Inflammatory macrophage treated with lipopolysaccharide for 4 hours (primary cell): ENCODE measurements at regions not wholly inside any gene's neighbourhood (a gene's known extent, or its start where the extent isn't known, plus 50 kb on each side); places are given as distances from the start of the nearest gene placed in this dataset.
"Not testable (repeated sequence)": the region's sequence is repeated elsewhere in the genome, so short reads cannot be mapped to it uniquely, and the experiment has no call there.

Source experiments
- DNase-seq: peaks from one replicate; pipeline ENCODE4 v3.0.0-alpha.2; 2020

DNA sequence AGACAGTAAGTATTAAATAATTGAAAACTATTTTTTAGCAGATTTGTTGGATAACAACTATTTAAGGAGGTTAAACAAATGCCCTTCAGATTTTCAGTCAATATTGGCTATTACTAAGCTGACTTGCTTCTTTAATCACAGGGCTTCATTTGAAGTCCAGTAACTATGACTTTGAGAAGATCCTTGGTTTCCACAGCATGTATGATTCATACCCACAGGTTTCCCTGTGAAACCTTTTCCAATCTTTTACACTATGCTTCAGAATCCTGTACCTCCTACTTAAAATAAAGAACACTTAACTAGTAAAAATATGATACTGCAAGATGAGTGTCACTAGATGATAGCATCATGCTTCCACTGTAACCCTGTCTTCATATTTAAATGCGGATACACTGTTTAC lies 211.9 kb downstream of the SPATA31A1 start:
- DNase-seq: not testable (repeated sequence)

DNA sequence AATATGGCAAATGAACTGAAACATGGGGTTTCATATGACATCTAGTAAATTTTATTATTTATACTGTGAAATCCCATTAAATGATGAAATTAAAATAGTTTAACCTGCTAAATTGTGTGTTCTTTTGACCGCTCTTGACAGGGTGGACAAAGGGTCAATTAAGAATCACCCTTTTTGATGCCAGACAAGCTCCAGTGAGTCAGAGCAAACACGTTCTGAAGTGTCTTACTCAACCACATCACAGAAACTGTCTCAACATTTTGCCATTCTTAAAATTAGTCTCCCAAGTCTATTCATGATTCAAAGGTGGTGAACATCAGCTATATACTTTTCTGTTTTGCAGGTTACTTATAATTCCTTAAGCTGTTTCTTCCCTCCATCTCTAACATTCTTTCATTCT lies 213.4 kb downstream of the SPATA31A1 start:
- not testable (repeated sequence) for DNase-seq

DNA sequence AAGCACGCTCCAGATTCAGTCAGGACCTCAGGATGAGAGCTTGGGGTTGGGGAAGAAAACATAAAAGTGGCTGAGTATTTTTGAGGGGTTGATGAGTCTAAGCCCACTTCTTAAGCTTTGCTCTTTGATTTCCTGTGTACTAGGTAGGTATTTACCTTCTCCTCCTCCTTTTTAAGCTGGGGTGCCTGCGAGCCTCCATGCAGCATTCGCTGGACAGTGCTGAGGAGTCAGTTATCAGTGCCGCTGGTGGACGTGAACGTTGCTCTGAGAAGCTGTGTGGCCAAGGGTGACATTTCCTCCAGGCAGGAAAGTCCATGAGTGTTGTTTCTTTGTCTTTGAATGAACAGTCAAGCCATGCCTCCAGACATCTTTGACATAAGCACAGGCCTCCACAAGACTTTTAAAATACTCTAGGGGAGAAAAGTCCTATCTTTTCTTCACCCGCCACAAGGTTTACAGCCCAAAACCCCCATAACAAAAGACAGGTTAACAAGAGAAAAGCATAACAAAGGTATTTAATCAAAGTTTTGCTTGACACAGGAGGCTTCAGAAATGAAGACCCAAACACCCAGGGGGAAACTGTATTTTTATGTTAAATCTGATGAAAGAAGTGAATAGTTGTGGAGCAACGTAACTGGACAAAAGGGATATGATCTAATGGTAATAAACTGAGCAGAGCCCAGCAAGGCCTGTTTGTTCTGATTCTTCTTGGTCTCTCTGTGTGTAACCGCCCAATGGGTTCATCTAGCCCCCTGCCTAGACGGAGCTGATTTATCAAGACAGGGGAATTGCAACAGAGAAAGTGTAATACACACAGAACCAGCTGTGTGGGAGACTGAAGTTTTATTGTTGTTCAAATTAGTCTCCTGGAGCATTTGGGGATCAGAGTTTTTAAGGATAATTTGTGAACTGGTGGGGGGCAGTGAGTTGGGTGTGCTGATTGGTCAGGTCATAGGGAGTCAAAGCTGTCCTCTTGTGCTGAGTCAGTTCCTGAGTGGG lies 217.9 kb downstream of the SPATA31A1 start:
- not testable (repeated sequence) for DNase-seq

DNA sequence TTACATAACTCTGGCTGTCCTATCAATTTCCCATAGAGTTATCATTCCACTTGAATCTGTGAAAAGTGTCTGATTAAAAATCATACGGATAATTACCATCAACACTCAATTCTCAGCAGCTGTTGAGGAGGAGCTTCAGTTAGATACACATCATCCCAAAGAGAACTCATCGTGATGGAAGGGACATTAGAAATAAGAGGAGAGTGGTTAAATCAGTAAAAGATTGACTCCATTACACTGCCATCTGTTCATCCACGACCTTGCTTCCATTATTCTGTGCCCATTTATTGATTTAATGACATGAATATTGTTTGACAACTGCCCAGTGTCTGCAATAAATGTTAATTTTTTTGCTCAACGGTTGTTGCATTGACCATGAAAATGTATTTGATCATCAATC lies 223.5 kb downstream of the SPATA31A1 start:
- DNase-seq: not testable (repeated sequence)

DNA sequence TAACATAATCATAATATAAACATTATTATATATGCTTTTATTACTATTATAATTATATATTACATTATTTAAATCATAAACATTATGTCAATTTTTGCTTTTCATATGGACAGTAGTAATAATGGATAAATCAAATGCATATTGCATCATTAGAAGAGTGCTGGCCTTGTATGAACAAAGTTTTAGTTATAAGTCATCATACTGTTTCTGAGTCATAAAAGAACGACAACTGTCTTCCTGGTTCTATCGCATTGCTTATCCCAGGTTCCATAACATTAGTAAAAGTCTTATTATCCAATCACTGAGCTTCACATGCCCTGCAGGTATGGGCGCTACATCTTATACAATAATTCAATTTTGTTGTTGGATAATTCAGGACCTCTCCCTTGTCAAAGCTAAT lies 225.8 kb downstream of the SPATA31A1 start:
- not testable (repeated sequence) for DNase-seq

DNA sequence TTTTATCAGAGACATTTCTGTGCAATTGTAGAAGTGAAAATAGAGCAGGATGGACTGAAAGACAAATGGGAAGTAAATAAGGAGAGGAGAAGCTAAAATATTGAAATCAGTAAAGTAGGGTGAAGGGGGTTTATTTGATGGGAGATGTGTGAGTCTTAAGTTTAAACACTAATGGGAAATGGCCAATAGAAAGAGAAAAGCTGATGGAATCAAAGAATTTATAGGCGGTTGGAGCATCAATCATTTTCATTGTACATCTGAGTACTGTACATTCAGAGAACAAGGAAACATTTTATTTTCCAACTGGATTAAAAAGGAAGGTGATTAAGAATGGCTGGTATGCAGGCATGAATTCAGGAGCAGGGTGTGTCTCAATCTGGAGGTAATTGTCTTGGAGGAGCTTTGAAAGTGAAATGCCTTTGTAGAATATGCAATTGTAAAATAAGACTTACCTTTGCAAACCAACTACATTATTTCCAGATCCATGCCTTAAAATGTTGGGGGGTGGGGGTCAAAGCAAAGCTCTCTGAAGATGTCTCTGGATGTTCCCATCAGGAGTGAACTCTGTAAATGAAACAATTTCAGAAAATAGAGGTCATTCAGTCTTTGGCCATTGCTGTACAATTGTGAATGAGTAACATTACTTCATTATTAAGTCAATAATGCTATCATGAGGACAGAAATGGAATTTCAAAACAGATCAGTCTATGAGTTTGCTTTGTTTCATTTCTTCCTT lies 227.4 kb downstream of the SPATA31A1 start:
- DNase-seq: not testable (repeated sequence)

DNA sequence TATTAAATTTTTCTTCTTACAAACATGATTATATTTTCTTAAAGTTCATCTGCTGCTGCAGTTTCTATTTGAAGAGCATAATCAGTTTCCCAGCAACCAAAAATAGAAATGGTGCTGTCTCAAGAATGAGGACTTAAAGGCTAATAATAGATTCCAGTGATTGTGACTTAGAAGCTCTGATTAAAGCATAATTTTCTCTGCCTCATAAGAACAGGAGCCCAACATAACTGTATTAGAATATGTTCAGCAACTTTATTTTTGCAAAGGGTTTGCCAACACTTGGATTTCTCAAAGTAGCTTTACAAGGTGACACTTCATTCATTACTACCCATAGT lies 227.9 kb downstream of the SPATA31A1 start:
- not testable (repeated sequence) for DNase-seq

DNA sequence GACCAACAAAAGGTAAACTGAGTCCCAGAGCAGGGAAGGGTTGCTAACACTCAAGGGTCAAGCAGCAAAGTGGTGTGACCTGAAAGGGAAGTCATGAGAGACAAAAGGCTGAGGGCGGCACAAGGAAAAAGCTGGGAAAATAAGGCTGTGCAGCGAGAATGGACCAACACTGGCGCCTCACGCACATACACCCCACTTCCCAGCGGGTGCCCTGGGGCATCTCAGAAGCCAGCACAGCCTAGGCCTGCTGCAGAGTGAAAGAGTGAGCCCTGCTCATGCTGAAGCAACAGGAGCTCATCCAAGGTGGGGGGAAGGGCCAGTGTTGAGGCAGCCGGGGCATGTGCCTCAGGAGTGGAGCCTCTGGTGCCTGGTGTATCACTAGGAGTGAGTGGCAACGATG lies 229.8 kb downstream of the SPATA31A1 start:
- not testable (repeated sequence) for DNase-seq

DNA sequence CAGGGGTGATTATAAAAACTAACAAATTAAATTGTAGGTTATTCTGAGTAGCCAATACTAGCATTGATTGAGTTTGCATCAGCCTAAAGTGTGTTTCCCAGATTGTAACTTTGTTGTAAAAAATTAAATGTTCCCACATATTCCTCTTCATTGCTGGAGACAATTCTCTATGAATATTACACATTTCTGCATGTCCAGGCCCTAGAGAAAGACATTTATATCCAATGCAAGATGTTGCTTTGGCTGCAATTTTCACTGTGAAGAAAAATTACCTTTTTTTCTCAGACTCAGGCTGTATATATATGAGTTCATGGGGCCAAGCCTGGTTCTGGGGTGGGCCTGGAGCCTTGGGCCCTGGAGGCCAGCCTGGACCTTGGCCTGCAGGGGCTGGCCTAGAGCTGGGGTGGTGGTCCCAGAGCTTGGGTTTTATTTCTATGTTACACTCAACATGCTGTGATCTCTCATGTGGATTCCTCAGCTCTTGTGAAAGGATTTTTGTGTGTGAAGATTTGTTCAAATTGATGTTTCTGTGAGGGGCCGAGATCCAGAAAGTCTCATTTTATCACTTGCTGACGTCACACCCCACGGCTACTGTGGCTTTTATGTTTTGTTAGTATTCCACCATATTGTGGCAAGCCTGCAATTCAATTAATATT lies 232.5 kb downstream of the SPATA31A1 start:
- DNase-seq: no peak

DNA sequence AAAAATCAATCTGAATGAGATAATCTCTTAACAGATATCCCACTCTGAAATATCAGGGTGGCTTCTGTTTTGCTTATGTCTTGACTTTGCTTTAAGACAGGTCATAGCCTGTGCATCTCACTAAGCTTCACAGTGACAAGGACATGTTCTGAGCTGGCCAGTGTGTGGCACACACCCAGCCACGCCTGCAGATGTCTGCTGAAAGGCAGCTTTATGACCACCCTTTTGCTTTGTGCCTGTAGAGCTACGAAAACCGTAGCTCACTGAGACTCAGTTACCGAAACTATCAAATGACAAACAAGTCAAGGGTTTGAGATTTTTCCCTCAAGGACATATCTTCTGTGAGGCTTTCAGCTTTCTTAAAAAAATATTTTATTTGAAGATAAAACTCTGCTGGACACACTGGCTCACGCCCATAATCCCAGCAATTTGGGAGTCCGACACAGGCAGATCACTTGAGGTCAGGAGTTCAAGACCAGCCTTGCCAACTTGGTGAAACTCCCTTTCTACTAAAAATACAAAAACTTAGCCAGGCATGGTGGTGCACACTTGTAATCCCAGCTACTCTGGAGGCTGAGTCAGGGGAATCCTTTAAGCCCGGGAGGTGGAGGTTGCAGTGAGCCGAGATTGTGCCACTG lies 233.2 kb downstream of the SPATA31A1 start:
- no peak for DNase-seq

DNA sequence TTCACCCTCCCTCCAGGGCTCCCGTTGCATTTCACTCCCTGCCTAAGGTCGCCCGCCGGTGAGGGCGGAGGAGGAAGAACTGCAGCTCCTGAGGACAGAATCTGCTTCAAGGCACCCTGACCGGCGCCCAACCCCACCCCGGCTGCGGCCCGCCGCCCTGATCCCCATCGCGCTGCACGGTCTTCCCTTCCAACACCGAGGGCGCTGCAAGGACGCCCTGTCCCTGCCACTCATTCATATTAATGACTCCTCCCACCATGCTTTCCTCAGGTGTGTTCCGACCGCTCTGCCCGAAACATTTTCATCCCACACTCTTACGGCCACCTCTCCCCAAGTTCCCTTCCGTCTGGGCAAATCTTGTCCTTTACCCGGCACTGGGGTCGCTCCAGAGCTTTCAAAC lies 248.6 kb downstream of the SPATA31A1 start:
- DNase-seq: not testable (repeated sequence)

DNA sequence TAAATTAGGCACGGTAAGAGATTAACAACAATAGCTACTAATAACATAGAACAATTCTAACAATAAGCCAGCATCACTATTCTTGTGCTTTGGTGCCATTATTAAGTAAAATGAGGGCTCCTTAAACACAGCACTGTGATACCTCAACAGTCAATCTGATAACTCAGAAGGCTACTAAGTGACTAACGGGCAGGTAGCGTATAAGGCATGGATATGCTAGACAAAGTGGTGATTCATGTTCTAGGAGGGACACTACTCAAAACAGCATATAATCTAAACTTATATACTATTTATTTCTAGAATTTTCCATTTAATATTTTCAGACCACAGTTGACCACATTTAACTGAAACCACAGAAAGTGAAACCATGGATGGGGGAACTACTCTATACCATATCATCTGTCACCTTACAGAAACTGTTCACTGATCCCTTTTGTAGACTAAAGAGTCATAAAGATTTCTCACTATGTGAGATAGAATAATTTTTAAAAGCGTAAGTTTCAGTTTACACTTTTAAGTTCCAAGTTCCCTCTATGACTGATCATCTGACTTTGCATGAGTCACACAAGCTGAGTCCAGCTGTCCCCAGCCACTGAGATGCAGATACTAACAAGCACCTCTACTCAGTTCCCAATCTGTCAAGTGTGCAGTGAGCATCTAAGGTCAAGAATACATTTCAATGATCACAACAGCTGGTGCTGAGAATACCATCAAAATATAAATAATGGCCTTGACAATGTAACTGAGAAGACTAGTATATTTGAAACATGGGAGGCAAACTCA lies 256.2 kb downstream of the SPATA31A1 start:
- DNase-seq: not testable (repeated sequence)

DNA sequence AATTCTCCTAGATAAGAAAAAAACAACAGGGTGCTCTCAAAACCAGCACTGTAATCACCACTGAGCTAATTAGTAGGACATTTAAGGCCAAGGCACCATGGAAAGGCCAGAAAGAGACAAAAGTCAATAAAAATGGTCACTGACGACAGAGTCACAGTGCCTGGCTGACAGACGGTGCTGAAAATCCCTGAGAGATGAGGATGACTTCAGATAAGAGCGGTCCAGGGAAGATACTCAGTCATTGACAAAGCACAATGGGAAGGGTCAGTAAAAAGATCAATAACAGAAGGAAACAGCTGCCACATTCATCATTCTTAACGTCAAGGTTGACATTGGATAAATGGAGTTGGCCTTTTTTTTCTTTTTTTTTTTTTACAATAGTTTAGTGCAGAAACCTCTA lies 261.0 kb downstream of the SPATA31A1 start:
- not testable (repeated sequence) for DNase-seq

DNA sequence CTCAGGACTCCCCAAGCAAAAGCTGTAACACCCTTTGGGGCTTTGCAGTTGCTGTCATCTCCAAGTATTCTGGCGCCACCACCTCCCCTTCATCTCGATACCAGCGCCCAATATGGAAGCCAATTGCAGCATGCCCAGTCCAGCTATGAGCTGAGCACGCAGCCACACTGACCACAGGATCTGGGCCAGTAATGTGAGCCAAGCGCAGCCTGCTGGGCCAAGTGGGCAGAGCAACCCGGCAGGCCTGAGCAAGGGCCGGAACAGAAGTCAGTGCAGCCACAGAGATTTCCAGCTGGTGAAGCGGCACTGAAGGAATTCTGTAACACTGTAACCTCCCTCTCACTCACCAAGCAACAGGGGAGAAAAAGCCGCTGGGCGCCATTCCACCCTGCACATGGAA lies 268.6 kb downstream of the SPATA31A1 start:
- DNase-seq: not testable (repeated sequence)

DNA sequence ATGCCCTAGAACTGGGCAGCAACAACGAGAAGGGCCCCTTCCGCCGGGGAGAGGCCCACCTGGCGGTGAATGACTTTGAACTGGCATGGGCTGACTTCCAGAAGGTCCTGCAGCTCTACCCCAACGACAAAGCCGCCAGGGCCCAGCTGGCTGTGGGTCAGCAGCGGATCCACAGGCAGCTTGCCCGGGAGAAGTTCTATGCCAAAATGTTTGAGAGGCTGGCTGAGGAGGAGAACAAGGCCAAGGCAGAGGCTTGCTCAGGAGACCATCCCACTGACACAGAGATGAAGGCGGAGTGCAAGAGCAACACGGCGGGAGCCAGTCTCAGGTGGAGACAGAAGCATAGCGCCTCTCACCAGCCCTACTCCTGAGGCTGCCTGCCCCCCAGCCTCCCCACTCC lies 276.6 kb downstream of the SPATA31A1 start:
- not testable (repeated sequence) for DNase-seq

DNA sequence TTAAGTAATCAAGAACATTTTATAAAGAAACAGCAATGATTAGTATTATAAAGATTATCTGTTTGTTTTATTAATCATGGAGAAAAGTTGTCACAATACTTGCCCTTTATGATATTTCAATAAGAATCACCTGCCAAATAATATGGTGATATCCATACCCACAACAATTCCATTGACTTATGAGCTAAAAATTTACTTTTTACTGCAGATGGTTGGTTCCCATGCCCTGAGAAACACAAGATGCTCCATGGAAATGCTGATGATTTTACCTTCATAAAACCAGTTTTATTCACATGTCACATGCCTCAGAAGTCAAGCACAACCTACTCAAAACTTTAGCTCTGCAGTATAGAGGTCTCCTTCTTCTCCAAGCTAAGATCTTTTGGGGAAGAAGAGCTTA lies 293.6 kb downstream of the SPATA31A1 start:
- DNase-seq: not testable (repeated sequence)

DNA sequence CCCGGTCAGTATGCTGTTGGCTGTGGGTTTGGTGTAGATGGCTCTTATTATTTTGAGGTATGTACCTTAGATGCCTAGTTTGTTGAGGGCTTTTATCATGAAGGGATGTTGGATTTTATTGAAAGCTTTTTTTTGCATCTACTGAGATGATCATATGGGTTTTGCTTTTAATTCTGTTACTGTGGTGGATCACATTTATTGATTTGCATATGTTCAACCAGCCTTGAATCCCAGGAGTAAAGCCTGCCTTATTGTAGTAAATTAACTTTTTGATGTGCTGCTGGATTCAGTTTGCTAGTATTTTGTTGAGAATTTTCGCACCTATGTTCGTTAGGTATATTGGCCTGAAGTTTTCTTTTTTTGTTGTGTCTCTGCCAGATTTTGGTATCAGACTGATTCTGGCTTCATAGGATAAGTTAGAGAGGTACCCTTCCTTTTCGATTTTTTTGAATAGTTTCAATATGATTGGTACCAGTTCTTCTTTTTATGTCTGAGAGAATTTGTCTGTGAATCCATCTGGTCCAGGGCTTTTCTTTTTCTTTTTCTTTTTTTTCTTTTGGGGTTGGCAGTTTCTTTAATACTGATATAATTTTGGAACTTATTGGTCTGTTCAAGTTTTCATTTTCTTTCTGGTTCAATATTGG lies 301.6 kb downstream of the SPATA31A1 start:
- DNase-seq: not testable (repeated sequence)

DNA sequence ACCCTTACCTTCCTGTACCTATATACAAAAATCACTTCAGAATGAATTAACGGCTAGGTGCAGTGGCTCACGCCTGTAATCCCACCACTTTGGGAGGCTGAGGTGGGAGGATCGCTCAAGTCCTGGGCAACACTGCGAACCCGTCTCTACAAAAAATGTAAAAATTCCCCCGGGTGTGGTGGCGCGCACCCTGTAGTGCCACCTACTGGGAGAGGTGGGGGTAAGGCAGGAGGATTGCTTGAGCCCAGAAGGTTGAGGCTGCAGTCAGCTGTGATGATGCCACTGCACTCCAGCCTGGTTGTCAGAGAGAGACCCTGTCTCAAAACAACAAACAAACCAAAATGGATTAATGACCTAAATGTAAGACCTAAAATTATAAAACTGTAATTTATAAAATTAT lies 307.6 kb downstream of the SPATA31A1 start:
- not testable (repeated sequence) for DNase-seq

DNA sequence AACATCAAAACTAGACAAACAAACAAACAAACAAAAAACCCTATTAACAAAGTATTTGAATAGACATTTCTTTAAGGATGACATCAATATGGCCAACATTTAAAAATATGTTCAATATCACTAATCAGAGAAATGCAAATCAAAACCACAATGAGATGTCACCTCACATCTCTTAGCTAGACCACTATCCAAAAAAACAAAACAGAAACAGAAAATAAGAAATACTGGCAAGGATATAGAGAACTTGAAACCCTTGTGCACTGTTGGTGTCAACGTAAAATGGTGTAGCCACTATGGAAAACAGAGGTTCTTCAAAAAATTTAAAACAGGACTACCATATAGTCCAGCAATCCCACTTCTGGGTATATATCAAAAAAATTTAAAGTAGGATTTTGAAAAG lies 308.2 kb downstream of the SPATA31A1 start:
- DNase-seq: not testable (repeated sequence)

DNA sequence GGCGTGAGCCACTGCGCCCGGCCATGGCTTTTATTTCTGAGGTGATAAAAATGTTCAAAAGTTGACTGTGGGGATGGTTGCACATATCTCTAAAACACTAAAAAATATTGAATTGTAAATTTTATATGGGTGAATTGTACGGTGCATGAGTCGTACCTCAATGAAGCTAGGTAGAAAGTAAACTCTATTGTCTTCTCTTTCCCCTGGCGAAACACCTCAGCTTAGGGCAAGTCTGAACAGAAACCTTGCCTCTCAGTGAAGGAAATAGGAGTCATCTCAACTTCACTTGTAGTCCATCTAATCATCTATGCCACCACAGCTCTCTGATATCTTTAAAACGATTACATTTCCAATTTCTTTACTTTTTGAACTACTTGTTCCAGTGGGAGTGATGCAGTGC lies 309.6 kb downstream of the SPATA31A1 start:
- not testable (repeated sequence) for DNase-seq

DNA sequence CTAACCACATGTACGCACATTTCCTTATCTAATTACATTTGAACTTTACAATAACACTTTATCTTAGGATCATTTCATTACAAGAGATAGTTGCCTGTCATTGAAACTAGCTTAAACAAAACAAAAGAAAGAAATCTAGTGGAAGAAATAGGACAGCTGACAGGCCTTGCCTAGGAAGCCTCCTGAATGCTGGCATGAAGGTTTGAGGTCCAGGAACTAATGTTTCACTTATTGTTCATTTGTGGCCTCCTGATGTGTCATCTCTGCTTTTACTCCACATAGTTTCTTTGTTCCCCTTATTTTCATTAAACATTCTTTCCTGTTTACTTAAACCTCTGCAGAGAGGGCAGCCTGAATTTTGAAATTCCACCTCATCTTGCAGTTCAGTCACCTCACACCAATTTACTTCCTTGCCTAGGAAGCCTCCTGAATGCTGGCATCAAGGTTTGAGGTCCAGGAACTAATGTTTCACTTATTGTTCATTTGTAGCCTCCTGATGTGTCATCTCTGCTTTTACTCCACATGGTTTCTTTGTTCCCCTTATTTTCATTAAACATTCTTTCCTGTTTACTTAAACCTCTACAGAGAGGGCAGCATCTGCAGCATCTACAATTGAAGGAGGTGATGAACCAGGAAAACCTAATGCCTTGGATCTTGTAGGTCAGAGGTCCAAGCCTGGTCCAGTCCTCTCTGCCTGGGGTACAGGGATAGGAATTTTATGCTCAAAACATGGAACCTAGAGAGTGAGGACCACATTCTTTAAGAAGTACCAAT lies 319.2 kb downstream of the SPATA31A1 start:
- not testable (repeated sequence) for DNase-seq
